ENCODE measurements at regions not wholly inside any gene's neighbourhood (a gene's known extent, or its start where the extent isn't known, plus 50 kb on each side); places are given as distances from the start of the nearest gene placed in this dataset.

GRCh38 chr2:192333642-192334041, 138.9 kb upstream of the TMEFF2 start:
- Histone ChIP-seq H4K20me1 (ENCODE audit: control insufficient read depth, insufficient read depth) (no peaks in the 10 kb centered on the region), H3K36me3 (ENCODE audit: control insufficient read depth in 2 of 2, insufficient read depth in 2 of 2, low read length in 1 of 2) (no peaks in the 10 kb centered on the region), H3K4me3 (no peak overlapping the region), H3K79me2 (ENCODE audit: control insufficient read depth, insufficient read depth, low read length) (no peaks in the 10 kb centered on the region), H3K9ac (ENCODE audit: control insufficient read depth, insufficient read depth, low read length) (no peak overlapping the region), H2AFZ (ENCODE audit: control insufficient read depth, low read depth, low read length) (no peak overlapping the region), H3K27me3 (replicated peaks in 1 of 2; ENCODE audit: control insufficient read depth in 2 of 2, insufficient read depth in 2 of 2, low read length in 1 of 2) (no peaks in the 10 kb centered on the region), H3K27ac (ENCODE audit: control insufficient read depth, insufficient read depth) (no peak overlapping the region), H3K4me1 (ENCODE audit: control insufficient read depth, insufficient read depth, low read length) (no peaks in the 10 kb centered on the region), H3K9me3 (replicated peaks; ENCODE audit: control insufficient read depth, insufficient read depth, low read length) (no peaks in the 10 kb centered on the region), H3K4me2 (ENCODE audit: control insufficient read depth, insufficient read depth) (no peak overlapping the region)
- TF ChIP-seq, protein P1, sequence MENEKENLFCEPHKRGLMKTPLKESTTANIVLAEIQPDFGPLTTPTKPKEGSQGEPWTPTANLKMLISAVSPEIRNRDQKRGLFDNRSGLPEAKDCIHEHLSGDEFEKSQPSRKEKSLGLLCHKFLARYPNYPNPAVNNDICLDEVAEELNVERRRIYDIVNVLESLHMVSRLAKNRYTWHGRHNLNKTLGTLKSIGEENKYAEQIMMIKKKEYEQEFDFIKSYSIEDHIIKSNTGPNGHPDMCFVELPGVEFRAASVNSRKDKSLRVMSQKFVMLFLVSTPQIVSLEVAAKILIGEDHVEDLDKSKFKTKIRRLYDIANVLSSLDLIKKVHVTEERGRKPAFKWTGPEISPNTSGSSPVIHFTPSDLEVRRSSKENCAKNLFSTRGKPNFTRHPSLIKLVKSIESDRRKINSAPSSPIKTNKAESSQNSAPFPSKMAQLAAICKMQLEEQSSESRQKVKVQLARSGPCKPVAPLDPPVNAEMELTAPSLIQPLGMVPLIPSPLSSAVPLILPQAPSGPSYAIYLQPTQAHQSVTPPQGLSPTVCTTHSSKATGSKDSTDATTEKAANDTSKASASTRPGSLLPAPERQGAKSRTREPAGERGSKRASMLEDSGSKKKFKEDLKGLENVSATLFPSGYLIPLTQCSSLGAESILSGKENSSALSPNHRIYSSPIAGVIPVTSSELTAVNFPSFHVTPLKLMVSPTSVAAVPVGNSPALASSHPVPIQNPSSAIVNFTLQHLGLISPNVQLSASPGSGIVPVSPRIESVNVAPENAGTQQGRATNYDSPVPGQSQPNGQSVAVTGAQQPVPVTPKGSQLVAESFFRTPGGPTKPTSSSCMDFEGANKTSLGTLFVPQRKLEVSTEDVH (IDR thresholded peaks at IDR 0.05; ENCODE audit: low read depth, partially characterized antibody) = no peak
- TF ChIP-seq, protein P2, sequence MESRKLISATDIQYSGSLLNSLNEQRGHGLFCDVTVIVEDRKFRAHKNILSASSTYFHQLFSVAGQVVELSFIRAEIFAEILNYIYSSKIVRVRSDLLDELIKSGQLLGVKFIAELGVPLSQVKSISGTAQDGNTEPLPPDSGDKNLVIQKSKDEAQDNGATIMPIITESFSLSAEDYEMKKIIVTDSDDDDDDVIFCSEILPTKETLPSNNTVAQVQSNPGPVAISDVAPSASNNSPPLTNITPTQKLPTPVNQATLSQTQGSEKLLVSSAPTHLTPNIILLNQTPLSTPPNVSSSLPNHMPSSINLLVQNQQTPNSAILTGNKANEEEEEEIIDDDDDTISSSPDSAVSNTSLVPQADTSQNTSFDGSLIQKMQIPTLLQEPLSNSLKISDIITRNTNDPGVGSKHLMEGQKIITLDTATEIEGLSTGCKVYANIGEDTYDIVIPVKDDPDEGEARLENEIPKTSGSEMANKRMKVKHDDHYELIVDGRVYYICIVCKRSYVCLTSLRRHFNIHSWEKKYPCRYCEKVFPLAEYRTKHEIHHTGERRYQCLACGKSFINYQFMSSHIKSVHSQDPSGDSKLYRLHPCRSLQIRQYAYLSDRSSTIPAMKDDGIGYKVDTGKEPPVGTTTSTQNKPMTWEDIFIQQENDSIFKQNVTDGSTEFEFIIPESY (IDR thresholded peaks at IDR 0.05) = no peak
- CTCF ChIA-PET = no interaction called here
- POLR2A ChIA-PET = no interaction called here
- FAIRE-seq (no peak), ATAC-seq (no peak), DNase-seq (ENCODE audit: low read depth, low spot score) (no peak)
- SMC1A ChIA-PET (ENCODE audit: uncharacterized antibody, unreplicated experiment) = no interaction called here
- in situ Hi-C loops (cut with MboI) (no loop called here), intact Hi-C loops (cut with micrococcal nuclease; ENCODE audit: unreplicated experiment) (no loop called here)
- no TSS peak for BruUV-seq (replicated peaks)
- RAD21 ChIA-PET (ENCODE audit: unreplicated experiment) = no interaction called here
- WGBS (ENCODE audit: insufficient coverage, insufficient replicate concordance, low lambda C conversion rate, missing lambda C conversion rate) = 27% methylated on average over 6 of the region's 6 CpGs

- no peak for FAIRE-seq
- 78% methylated on average over 3 of the region's 3 CpGs for WGBS (ENCODE audit: insufficient coverage, insufficient replicate concordance, low lambda C conversion rate, missing lambda C conversion rate)
- no peak for TF ChIP-seq RAD21 (IDR thresholded peaks at IDR 0.05; ENCODE audit: insufficient read depth, low read depth, low read length)
- TF ChIP-seq, protein P3, sequence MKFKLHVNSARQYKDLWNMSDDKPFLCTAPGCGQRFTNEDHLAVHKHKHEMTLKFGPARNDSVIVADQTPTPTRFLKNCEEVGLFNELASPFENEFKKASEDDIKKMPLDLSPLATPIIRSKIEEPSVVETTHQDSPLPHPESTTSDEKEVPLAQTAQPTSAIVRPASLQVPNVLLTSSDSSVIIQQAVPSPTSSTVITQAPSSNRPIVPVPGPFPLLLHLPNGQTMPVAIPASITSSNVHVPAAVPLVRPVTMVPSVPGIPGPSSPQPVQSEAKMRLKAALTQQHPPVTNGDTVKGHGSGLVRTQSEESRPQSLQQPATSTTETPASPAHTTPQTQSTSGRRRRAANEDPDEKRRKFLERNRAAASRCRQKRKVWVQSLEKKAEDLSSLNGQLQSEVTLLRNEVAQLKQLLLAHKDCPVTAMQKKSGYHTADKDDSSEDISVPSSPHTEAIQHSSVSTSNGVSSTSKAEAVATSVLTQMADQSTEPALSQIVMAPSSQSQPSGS (IDR thresholded peaks at IDR 0.05; ENCODE audit: low read length) = no peak
- no peak for TF ChIP-seq EP300 (IDR thresholded peaks at IDR 0.05; ENCODE audit: borderline replicate concordance in 1 of 2, control insufficient read depth in 1 of 2, low read depth in 2 of 2, low read length in 2 of 2)
- TF ChIP-seq ZNF217 (IDR thresholded peaks at IDR 0.05) = no peak
- no peak for TF ChIP-seq CREB1 (IDR thresholded peaks at IDR 0.05; ENCODE audit: low read depth)
- TF ChIP-seq JUND (IDR thresholded peaks at IDR 0.05; ENCODE audit: low read depth, low read length) = no peak
- TF ChIP-seq ZNF207 (IDR thresholded peaks at IDR 0.05; ENCODE audit: borderline replicate concordance) = no peak
- no peak for TF ChIP-seq STAT1 (conservative IDR thresholded peaks at IDR 0.05)
Observed at GRCh38 chr2:192328297-192328696, 133.6 kb upstream of the TMEFF2 start.

More at GRCh38 chr2:192328297-192328696, 133.6 kb upstream of the TMEFF2 start:
- no peaks in the 10 kb centered on the region for H4K20me1 ChIP-seq (ENCODE audit: control insufficient read depth, insufficient read depth)
- H3K9me3 ChIP-seq (replicated peaks; ENCODE audit: control insufficient read depth, insufficient read depth, low read length) = no peaks in the 10 kb centered on the region
- ATAC-seq = no peak
- no TSS peak for BruUV-seq (replicated peaks)
- no peak overlapping the region for H3K9ac ChIP-seq (ENCODE audit: control insufficient read depth, insufficient read depth, low read length)
- H3K27me3 ChIP-seq (replicated peaks in 1 of 2; ENCODE audit: control insufficient read depth in 2 of 2, insufficient read depth in 2 of 2, low read length in 1 of 2) = no peaks in the 10 kb centered on the region
- no peak overlapping the region for H3K4me2 ChIP-seq (ENCODE audit: control insufficient read depth, insufficient read depth)
- H3K27ac ChIP-seq (ENCODE audit: control insufficient read depth, insufficient read depth) = no peak overlapping the region
- RAD21 ChIA-PET (ENCODE audit: unreplicated experiment) = no interaction called here
- no peaks in the 10 kb centered on the region for H3K4me1 ChIP-seq (ENCODE audit: control insufficient read depth, insufficient read depth, low read length)
- H3K79me2 ChIP-seq (ENCODE audit: control insufficient read depth, insufficient read depth, low read length) = no peaks in the 10 kb centered on the region
- DNase-seq (ENCODE audit: low read depth, low spot score) = no peak
- intact Hi-C loops (cut with micrococcal nuclease; ENCODE audit: unreplicated experiment) (no loop called here), in situ Hi-C loops (cut with MboI) (no loop called here)
- no peak overlapping the region for H3K4me3 ChIP-seq
- POLR2A ChIA-PET = no interaction called here
- CTCF ChIA-PET = no interaction called here
- SMC1A ChIA-PET (ENCODE audit: uncharacterized antibody, unreplicated experiment) = no interaction called here
- no peaks in the 10 kb centered on the region for H3K36me3 ChIP-seq (ENCODE audit: control insufficient read depth in 2 of 2, insufficient read depth in 2 of 2, low read length in 1 of 2)
- no peak overlapping the region for H2AFZ ChIP-seq (ENCODE audit: control insufficient read depth, low read depth, low read length)

All from GM12878 (cell line).